ENCODE measurements at regions not wholly inside any gene's neighbourhood (a gene's known extent, or its start where the extent isn't known, plus 50 kb on each side); places are given as distances from the start of the nearest gene placed in this dataset.

- no peak for DNase-seq
These were observed 732.8 kb upstream of the CITED2 start for GRCh38 chr6:140107216-140107615.

GRCh38 chr6:140105857-140106256 lies 731.4 kb upstream of the CITED2 start:
- DNase-seq = no peak

GRCh38 chr6:140105241-140105640 lies 730.8 kb upstream of the CITED2 start:
- DNase-seq = no peak

GRCh38 chr6:140101818-140102217 lies 727.4 kb upstream of the CITED2 start:
- DNase-seq = no peak

GRCh38 chr6:140101367-140101766 lies 726.9 kb upstream of the CITED2 start:
- DNase-seq = no peak

- no peak for DNase-seq
These were observed 721.1 kb upstream of the CITED2 start for GRCh38 chr6:140095532-140095931.

GRCh38 chr6:140091895-140092294 lies 717.4 kb upstream of the CITED2 start:
- DNase-seq = no peak

- no peak for DNase-seq
These were observed 716.4 kb upstream of the CITED2 start for GRCh38 chr6:140090871-140091270.

GRCh38 chr6:140083375-140083774 lies 708.9 kb upstream of the CITED2 start:
- DNase-seq = no peak

- DNase-seq = no peak
These were observed 708.4 kb upstream of the CITED2 start for GRCh38 chr6:140082867-140083297.

- no peak for DNase-seq
These were observed 704.9 kb upstream of the CITED2 start for GRCh38 chr6:140079328-140079727.

- no peak for DNase-seq
These were observed 704.2 kb upstream of the CITED2 start for GRCh38 chr6:140078561-140079125.

GRCh38 chr6:140077827-140078560 lies 703.5 kb upstream of the CITED2 start:
- no peak for DNase-seq

- no peak for DNase-seq
These were observed 701.7 kb upstream of the CITED2 start for GRCh38 chr6:140076105-140076504.

- DNase-seq = no peak
These were observed 699.0 kb upstream of the CITED2 start for GRCh38 chr6:140073456-140073855.

GRCh38 chr6:140071601-140072062 lies 697.2 kb upstream of the CITED2 start:
- DNase-seq = no peak

- DNase-seq = no peak
These were observed 696.5 kb upstream of the CITED2 start for GRCh38 chr6:140070846-140071473.

- no peak for DNase-seq
These were observed 695.1 kb upstream of the CITED2 start for GRCh38 chr6:140069576-140069975.

GRCh38 chr6:140068801-140069200 lies 694.4 kb upstream of the CITED2 start:
- DNase-seq = no peak

GRCh38 chr6:140064366-140064765 lies 689.9 kb upstream of the CITED2 start:
- DNase-seq = no peak

- DNase-seq = no peak
These were observed 688.6 kb upstream of the CITED2 start for GRCh38 chr6:140063021-140063399.

GRCh38 chr6:140062043-140063020 lies 687.9 kb upstream of the CITED2 start:
- DNase-seq = no peak
